ENCODE measurements at regions not wholly inside any gene's neighbourhood (a gene's known extent, or its start where the extent isn't known, plus 50 kb on each side); places are given as distances from the start of the nearest gene placed in this dataset.
"Not testable (repeated sequence)": the region's sequence is repeated elsewhere in the genome, so short reads cannot be mapped to it uniquely, and the experiment has no call there.

DNA sequence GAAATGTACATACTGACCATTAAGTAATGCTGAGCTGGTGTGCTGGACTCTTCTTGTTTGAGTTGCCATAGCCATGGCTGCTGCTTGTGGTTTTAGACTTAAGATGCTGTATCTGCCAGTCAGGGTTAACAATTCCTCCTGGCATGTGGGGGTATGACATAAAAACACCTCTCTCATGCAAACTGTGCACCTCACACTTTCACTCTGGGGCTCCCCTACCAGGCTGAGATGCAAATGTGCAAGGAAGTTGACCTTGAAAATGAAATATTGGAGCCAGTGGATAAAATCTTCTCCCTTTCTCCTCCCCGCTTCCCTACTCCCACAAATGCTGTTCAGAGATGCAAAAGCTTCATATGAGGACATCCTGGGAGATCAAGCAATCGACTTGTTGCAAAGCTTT lies 198.8 kb downstream of the FCRL5 start:
- H3K36me3 Mint-ChIP-seq (ENCODE audit: insufficient read depth, unreplicated experiment): no peaks in the 10 kb centered on the region
- no peak overlapping the region for H3K4me3 Mint-ChIP-seq (ENCODE audit: unreplicated experiment)
- Histone ChIP-seq H3K9me3 (no peaks in the 10 kb centered on the region), H3K36me3 (ENCODE audit: control insufficient read depth, insufficient read depth, low read length) (no peaks in the 10 kb centered on the region), H3K27me3 (replicated peaks; ENCODE audit: control insufficient read depth, insufficient read depth, low read length) (no peaks in the 10 kb centered on the region), H3K4me1 (peaks cover 5% of the 10 kb centered on the region; the same call in 1 of the 2 replicates), H3K4me3 (ENCODE audit: low read depth, low read length) (no peak overlapping the region)
- peaks cover 13% of the 10 kb centered on the region for H3K9me3 Mint-ChIP-seq (ENCODE audit: unreplicated experiment)
- DNase-seq: no peak
- TF ChIP-seq, protein P1, sequence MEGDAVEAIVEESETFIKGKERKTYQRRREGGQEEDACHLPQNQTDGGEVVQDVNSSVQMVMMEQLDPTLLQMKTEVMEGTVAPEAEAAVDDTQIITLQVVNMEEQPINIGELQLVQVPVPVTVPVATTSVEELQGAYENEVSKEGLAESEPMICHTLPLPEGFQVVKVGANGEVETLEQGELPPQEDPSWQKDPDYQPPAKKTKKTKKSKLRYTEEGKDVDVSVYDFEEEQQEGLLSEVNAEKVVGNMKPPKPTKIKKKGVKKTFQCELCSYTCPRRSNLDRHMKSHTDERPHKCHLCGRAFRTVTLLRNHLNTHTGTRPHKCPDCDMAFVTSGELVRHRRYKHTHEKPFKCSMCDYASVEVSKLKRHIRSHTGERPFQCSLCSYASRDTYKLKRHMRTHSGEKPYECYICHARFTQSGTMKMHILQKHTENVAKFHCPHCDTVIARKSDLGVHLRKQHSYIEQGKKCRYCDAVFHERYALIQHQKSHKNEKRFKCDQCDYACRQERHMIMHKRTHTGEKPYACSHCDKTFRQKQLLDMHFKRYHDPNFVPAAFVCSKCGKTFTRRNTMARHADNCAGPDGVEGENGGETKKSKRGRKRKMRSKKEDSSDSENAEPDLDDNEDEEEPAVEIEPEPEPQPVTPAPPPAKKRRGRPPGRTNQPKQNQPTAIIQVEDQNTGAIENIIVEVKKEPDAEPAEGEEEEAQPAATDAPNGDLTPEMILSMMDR (IDR thresholded peaks at IDR 0.05; ENCODE audit: insufficient read depth in 1 of 2, low read depth in 1 of 2, low read length in 1 of 2, severe bottlenecking in 1 of 2, unreplicated experiment in 1 of 2): no peak
- no TSS peak for BruUV-seq (replicated peaks)
- no peaks in the 10 kb centered on the region for H3K27me3 Mint-ChIP-seq (ENCODE audit: insufficient read depth, unreplicated experiment)
- no peaks in the 10 kb centered on the region for H3K4me1 Mint-ChIP-seq (ENCODE audit: low read depth, unreplicated experiment)
- no peak overlapping the region for H3K27ac Mint-ChIP-seq (ENCODE audit: unreplicated experiment)
- intact Hi-C loops (cut with micrococcal nuclease; ENCODE audit: unreplicated experiment): no loop called here
- ChIA-PET POLR2A (no interaction called here), CTCF (no interaction called here)

DNA sequence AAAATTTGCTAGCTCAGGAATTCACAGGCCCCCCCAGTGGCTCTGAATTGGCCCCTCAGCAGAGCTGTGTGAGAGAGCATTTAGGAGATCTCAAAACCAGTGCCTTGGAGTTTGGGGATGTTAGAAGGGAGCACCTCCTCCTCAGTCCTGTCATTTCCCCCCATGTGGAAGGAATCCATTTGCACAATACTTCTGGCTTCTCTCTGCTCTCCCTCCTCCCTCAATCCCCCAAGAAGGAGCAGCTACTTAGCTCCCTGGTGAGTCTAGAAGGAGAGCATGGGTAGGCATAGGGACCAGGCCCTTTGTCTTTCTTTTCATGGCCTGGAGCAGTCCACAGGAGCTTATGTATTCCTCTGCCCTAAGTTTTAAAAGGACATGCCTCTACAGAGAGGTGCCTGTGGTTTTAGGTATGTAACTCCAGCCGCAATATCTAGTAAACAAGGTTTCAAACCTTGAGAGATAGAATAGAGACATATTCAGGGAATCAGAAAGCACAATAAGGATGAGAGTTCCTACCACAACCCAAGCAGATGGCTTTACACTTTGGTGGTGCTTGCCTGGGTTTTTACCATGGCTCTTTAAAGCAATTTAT lies 199.4 kb downstream of the FCRL5 start:
- CTCF ChIA-PET: no interaction called here

DNA sequence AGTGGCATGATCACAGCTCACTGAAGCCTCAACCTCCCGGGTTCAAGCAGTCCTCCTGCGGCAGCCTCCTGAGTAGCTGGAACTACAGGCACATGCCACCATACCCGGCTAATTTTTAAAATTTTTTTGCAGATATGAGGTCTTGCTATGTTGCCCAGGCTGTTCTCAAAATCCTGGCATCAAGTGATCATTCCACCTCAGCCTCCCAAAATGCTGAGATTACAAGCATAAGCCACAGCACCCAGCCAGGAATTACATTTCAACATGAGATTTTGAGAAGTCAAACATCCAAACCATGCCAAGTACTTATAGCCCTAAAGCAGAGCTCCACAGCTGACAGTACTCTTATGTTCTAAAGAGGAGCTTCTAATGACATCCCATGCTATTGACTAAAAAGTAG lies 200.1 kb downstream of the FCRL5 start:
- peaks cover 14% of the 10 kb centered on the region for H3K9me3 Mint-ChIP-seq (ENCODE audit: unreplicated experiment)
- DNase-seq: no peak
- Histone ChIP-seq H3K4me1 (peaks cover 5% of the 10 kb centered on the region; the same call in 1 of the 2 replicates), H3K36me3 (ENCODE audit: control insufficient read depth, insufficient read depth, low read length) (no peaks in the 10 kb centered on the region), H3K4me3 (ENCODE audit: low read depth, low read length) (no peak overlapping the region), H3K9me3 (no peaks in the 10 kb centered on the region), H3K27me3 (replicated peaks; ENCODE audit: control insufficient read depth, insufficient read depth, low read length) (no peaks in the 10 kb centered on the region)
- H3K4me3 Mint-ChIP-seq (ENCODE audit: unreplicated experiment): no peak overlapping the region
- no TSS peak for BruUV-seq (replicated peaks)
- intact Hi-C loops (cut with micrococcal nuclease; ENCODE audit: unreplicated experiment): no loop called here
- H3K27me3 Mint-ChIP-seq (ENCODE audit: insufficient read depth, unreplicated experiment): no peaks in the 10 kb centered on the region
- no peaks in the 10 kb centered on the region for H3K36me3 Mint-ChIP-seq (ENCODE audit: insufficient read depth, unreplicated experiment)
- TF ChIP-seq, protein P1 (IDR thresholded peaks at IDR 0.05; ENCODE audit: insufficient read depth in 1 of 2, low read depth in 1 of 2, low read length in 1 of 2, severe bottlenecking in 1 of 2, unreplicated experiment in 1 of 2): no peak
- ChIA-PET POLR2A (no interaction called here), CTCF (no interaction called here)
- no peak overlapping the region for H3K27ac Mint-ChIP-seq (ENCODE audit: unreplicated experiment)
- no peaks in the 10 kb centered on the region for H3K4me1 Mint-ChIP-seq (ENCODE audit: low read depth, unreplicated experiment)

More for the DNA sequence above, 199.4 kb downstream of the FCRL5 start:
- POLR2A ChIA-PET: no interaction called here
- Histone ChIP-seq H3K4me3 (ENCODE audit: low read depth, low read length) (no peak overlapping the region), H3K36me3 (ENCODE audit: control insufficient read depth, insufficient read depth, low read length) (no peaks in the 10 kb centered on the region), H3K4me1 (peaks cover 5% of the 10 kb centered on the region; the same call in 1 of the 2 replicates), H3K27me3 (replicated peaks; ENCODE audit: control insufficient read depth, insufficient read depth, low read length) (no peaks in the 10 kb centered on the region), H3K9me3 (no peaks in the 10 kb centered on the region)
- no TSS peak for BruUV-seq (replicated peaks)
- no peak overlapping the region for H3K27ac Mint-ChIP-seq (ENCODE audit: unreplicated experiment)
- no peaks in the 10 kb centered on the region for H3K4me1 Mint-ChIP-seq (ENCODE audit: low read depth, unreplicated experiment)
- DNase-seq: no peak
- intact Hi-C loops (cut with micrococcal nuclease; ENCODE audit: unreplicated experiment): no loop called here
- H3K36me3 Mint-ChIP-seq (ENCODE audit: insufficient read depth, unreplicated experiment): no peaks in the 10 kb centered on the region
- peaks cover 13% of the 10 kb centered on the region for H3K9me3 Mint-ChIP-seq (ENCODE audit: unreplicated experiment)
- no peaks in the 10 kb centered on the region for H3K27me3 Mint-ChIP-seq (ENCODE audit: insufficient read depth, unreplicated experiment)
- no peak overlapping the region for H3K4me3 Mint-ChIP-seq (ENCODE audit: unreplicated experiment)
- TF ChIP-seq, protein P1 (IDR thresholded peaks at IDR 0.05; ENCODE audit: insufficient read depth in 1 of 2, low read depth in 1 of 2, low read length in 1 of 2, severe bottlenecking in 1 of 2, unreplicated experiment in 1 of 2): no peak

DNA sequence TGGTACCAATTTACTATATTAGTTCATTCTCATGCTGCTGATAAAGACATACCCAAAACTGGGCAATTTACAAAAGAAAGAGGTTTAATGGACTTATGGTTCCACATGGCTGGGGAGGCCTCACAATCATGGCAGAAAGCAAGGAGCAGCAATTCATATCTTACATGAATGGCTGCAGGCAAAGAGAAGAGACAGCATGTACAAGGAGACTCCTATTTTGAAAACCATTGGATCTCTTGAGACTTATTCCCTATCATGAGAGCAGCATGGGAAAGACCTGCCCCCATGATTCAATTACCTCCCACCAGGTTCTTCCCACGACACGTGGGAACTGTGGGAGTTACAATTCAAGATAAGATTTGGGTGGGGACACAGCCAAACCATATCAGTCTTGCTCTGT lies 200.5 kb downstream of the FCRL5 start:
- H3K4me1 Mint-ChIP-seq (ENCODE audit: low read depth, unreplicated experiment); H3K27ac Mint-ChIP-seq (ENCODE audit: unreplicated experiment); H3K4me3 Mint-ChIP-seq (ENCODE audit: unreplicated experiment); POLR2A ChIA-PET; H3K27me3 ChIP-seq (replicated peaks; ENCODE audit: control insufficient read depth, insufficient read depth, low read length); intact Hi-C loops (cut with micrococcal nuclease; ENCODE audit: unreplicated experiment); H3K9me3 ChIP-seq; H3K4me1 ChIP-seq; H3K36me3 ChIP-seq (ENCODE audit: control insufficient read depth, insufficient read depth, low read length); DNase-seq; H3K27me3 Mint-ChIP-seq (ENCODE audit: insufficient read depth, unreplicated experiment); CTCF ChIA-PET; H3K36me3 Mint-ChIP-seq (ENCODE audit: insufficient read depth, unreplicated experiment); H3K4me3 ChIP-seq (ENCODE audit: low read depth, low read length); BruUV-seq (replicated peaks): not testable (repeated sequence)
- H3K9me3 Mint-ChIP-seq (ENCODE audit: unreplicated experiment): peaks cover 19% of the 10 kb centered on the region

Data from Caco-2 (cell line).